H9 (cell line): ENCODE measurements at regions not wholly inside any gene's neighbourhood (a gene's known extent, or its start where the extent isn't known, plus 50 kb on each side); places are given as distances from the start of the nearest gene placed in this dataset.

Source experiments
- DNase-seq: peaks from one replicate; pipeline ENCODE4 v3.0.0-alpha.2; 2017
- H2AFZ ChIP-seq: one replicate; pipeline ENCODE4 v1.6.1; 2013; ENCODE audit warnings: mild to moderate bottlenecking, low read length, control low read depth, moderate library complexity
- H2AK5ac ChIP-seq: 2 replicates; pipeline ENCODE4 v1.6.1; 2013; ENCODE audit warnings: low read length, control low read depth, mixed read lengths; ENCODE audit not compliant: insufficient read length
- H2BK120ac ChIP-seq: one replicate; pipeline ENCODE4 v1.6.1; 2013; ENCODE audit warnings: low read depth, mild to moderate bottlenecking, low read length, control low read depth, inconsistent platforms; ENCODE audit not compliant: poor library complexity, severe bottlenecking
- H2BK12ac ChIP-seq: 2 replicates; pipeline ENCODE4 v1.6.1; 2013; ENCODE audit warnings: low read length, control low read depth, mixed read lengths, low read depth; ENCODE audit not compliant: insufficient read length
- H2BK15ac ChIP-seq: 2 replicates; pipeline ENCODE4 v1.6.1; 2013; ENCODE audit warnings: low read depth, low read length, control low read depth
- H2BK20ac ChIP-seq: one replicate; pipeline ENCODE4 v1.6.1; 2013; ENCODE audit warnings: low read depth, mild to moderate bottlenecking, low read length, control low read depth, inconsistent platforms; ENCODE audit not compliant: poor library complexity, severe bottlenecking
- H2BK5ac ChIP-seq: 2 replicates; pipeline ENCODE4 v1.6.1; 2013; ENCODE audit warnings: low read length, control low read depth, mixed read lengths; ENCODE audit not compliant: insufficient read length
- H3K14ac ChIP-seq: 2 replicates; pipeline ENCODE4 v1.6.1; 2013; ENCODE audit warnings: low read length, control low read depth; ENCODE audit not compliant: insufficient read depth
- H3K18ac ChIP-seq: 2 replicates; pipeline ENCODE4 v1.6.1; 2013; ENCODE audit warnings: low read depth, mild to moderate bottlenecking, mixed read lengths, low read length, control low read depth; ENCODE audit not compliant: insufficient read length
- H3K23ac ChIP-seq: 2 replicates; pipeline ENCODE4 v1.6.1; 2013; ENCODE audit warnings: low read length, control low read depth, mixed read lengths, low read depth; ENCODE audit not compliant: insufficient read length
- H3K23me2 ChIP-seq: 2 replicates; pipeline ENCODE4 v1.6.1; 2013; ENCODE audit warnings: low read depth, mild to moderate bottlenecking, mixed read lengths, low read length, control low read depth; ENCODE audit not compliant: insufficient read length, poor library complexity, severe bottlenecking
- H3K27ac ChIP-seq: 2 replicates; pipeline ENCODE4 v1.5.1; 2013; ENCODE audit warnings: low read length, control low read depth, mixed read lengths, low read depth; ENCODE audit not compliant: insufficient read length
- H3K27me3 ChIP-seq: 2 replicates; pipeline ENCODE4 v1.6.1; 2013; ENCODE audit warnings: low read length, control low read depth, inconsistent platforms; ENCODE audit not compliant: insufficient read depth
- H3K4ac ChIP-seq: 2 replicates; pipeline ENCODE4 v1.6.1; 2013; ENCODE audit warnings: low read depth, mild to moderate bottlenecking, control low read depth, inconsistent platforms, low read length, moderate library complexity
- H3K4me1 ChIP-seq: 2 replicates; pipeline ENCODE4 v1.6.1; 2013; ENCODE audit warnings: low read length, control low read depth, inconsistent platforms; ENCODE audit not compliant: insufficient read depth
- H3K4me2 ChIP-seq: 2 replicates; pipeline ENCODE4 v1.6.1; 2013; ENCODE audit warnings: low read length, control low read depth, mixed read lengths; ENCODE audit not compliant: insufficient read length, insufficient read depth
- H3K56ac ChIP-seq: 2 replicates; pipeline ENCODE4 v1.6.1; 2013; ENCODE audit warnings: low read depth, mild to moderate bottlenecking, mixed read lengths, low read length, control low read depth; ENCODE audit not compliant: insufficient read length
- H3K79me1 ChIP-seq: 2 replicates; pipeline ENCODE4 v1.6.1; 2013; ENCODE audit warnings: low read depth, mild to moderate bottlenecking, moderate library complexity, low read length, control low read depth, inconsistent platforms; ENCODE audit not compliant: insufficient read depth, poor library complexity, severe bottlenecking
- H3K79me2 ChIP-seq: 2 replicates; pipeline ENCODE4 v1.6.1; 2013; ENCODE audit warnings: low read length, control low read depth, inconsistent platforms; ENCODE audit not compliant: insufficient read depth
- H3K9ac ChIP-seq: 2 replicates; pipeline ENCODE4 v1.6.1; 2013; ENCODE audit warnings: low read length, control low read depth, mixed read lengths; ENCODE audit not compliant: insufficient read length; ENCODE audit errors: extremely low read depth
- H3K9me3 ChIP-seq: one replicate; pipeline ENCODE4 v1.6.1; 2013; ENCODE audit warnings: low read depth, low read length, inconsistent platforms; ENCODE audit not compliant: control insufficient read depth
- H3T11ph ChIP-seq: one replicate; pipeline ENCODE4 v1.6.1; 2013; ENCODE audit warnings: mild to moderate bottlenecking, low read length, control low read depth, inconsistent platforms
- H4K20me1 ChIP-seq: one replicate; pipeline ENCODE4 v1.6.1; 2013; ENCODE audit not compliant: control insufficient read depth, insufficient read length, insufficient read depth
- H4K5ac ChIP-seq: 2 replicates; pipeline ENCODE4 v1.6.1; 2013; ENCODE audit warnings: low read depth, mild to moderate bottlenecking, mixed read lengths, low read length, control low read depth; ENCODE audit not compliant: insufficient read length
- H4K8ac ChIP-seq: replicated peaks from 2 replicates; pipeline ENCODE4 v1.6.1; 2013; ENCODE audit warnings: low read length, control low read depth, mixed read lengths, low read depth; ENCODE audit not compliant: insufficient read length
- H4K91ac ChIP-seq: 2 replicates; pipeline ENCODE4 v1.6.1; 2013; ENCODE audit warnings: low read depth, mild to moderate bottlenecking, moderate library complexity, mixed read lengths, low read length, control low read depth; ENCODE audit not compliant: insufficient read length
- H3K27ac Mint-ChIP-seq, 3 experiments: 2 replicates in 2 of 3; 3 replicates in 1 of 3; pipeline ENCODE4 v1.8.0; 2020 to 2021; ENCODE audit warnings: mixed read lengths in 3 of 3, mild to moderate bottlenecking in 1 of 3, moderate library complexity in 1 of 3
- H3K27me3 Mint-ChIP-seq: 2 replicates; pipeline ENCODE4 v1.8.0; 2021; ENCODE audit warnings: low read depth, mild to moderate bottlenecking, moderate library complexity, mixed read lengths
- H3K36me3 Mint-ChIP-seq, 3 experiments: 2 replicates in 2 of 3; 3 replicates in 1 of 3; pipeline ENCODE4 v1.8.0; 2020 to 2021; ENCODE audit warnings: low read depth in 3 of 3, mixed read lengths in 3 of 3; ENCODE audit not compliant: insufficient read depth in 1 of 3
- H3K4me1 Mint-ChIP-seq, 2 experiments: 2 replicates each; pipeline ENCODE4 v1.8.0; 2020; ENCODE audit warnings: mixed read lengths in 2 of 2
- H3K4me3 Mint-ChIP-seq, 2 experiments: 2 replicates in 1 of 2; 3 replicates in 1 of 2; pipeline ENCODE4 v1.8.0; 2020 to 2021; ENCODE audit warnings: mild to moderate bottlenecking in 2 of 2, mixed read lengths in 2 of 2, moderate library complexity in 1 of 2
- H3K9me3 Mint-ChIP-seq, 2 experiments: 2 replicates in 1 of 2; 3 replicates in 1 of 2; pipeline ENCODE4 v1.8.0; 2020; ENCODE audit warnings: mild to moderate bottlenecking in 2 of 2, mixed read lengths in 2 of 2, moderate library complexity in 1 of 2
- WGBS: extraction: QIAGEN DNeasy Blood & Tissue Kit; methylation state at CpG from one replicate; pipeline ENCODE4 v1.1.7; 2013; ENCODE audit warnings: missing lambda C conversion rate, low lambda C conversion rate, mixed read lengths; ENCODE audit not compliant: insufficient read length; ENCODE audit errors: extremely low coverage; 5-methylcytosine and 5-hydroxymethylcytosine counted together
- TF ChIP-seq, protein P1 (sequence below): fragments of 200-600 bp; sonication (generic); conservative IDR thresholded peaks from 3 replicates; pipeline ENCODE4 v1.8.0; 2021; ENCODE audit warnings: antibody characterized with exemption, mild to moderate bottlenecking

DNA sequence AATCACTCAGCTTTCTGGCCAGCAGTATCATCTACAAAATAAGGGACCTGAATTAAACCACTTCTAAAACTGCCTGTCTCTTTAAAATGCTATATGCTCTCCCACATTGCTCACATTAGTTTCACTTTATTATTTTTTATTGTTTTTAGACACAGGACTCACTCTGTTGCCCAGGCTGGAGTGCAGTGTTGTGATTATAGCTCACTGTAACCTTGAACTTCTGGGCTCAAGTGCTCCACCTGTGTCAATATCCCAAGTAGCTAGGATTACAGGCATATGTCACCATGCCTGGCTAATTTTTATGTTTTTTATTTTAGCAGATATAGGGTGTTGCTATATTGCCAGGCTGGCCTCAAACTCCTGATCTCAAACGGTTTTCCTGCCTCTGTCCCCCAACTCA is 591.3 kb upstream of the ZNF804A start:
- Histone ChIP-seq H3K79me1 (no peaks in the 10 kb centered on the region), H3K27me3 (no peaks in the 10 kb centered on the region), H3K4ac (no peak overlapping the region), H2AK5ac (no peak overlapping the region), H4K91ac (no peak overlapping the region), H3K27ac (no peak overlapping the region), H2BK20ac (no peak overlapping the region), H3K23ac (no peak overlapping the region), H4K8ac (no peak overlapping the region), H3K79me2 (no peaks in the 10 kb centered on the region), H2BK120ac (no peak overlapping the region), H4K5ac (no peak overlapping the region), H3K18ac (no peak overlapping the region), H2BK5ac (no peak overlapping the region), H2BK12ac (no peak overlapping the region), H3K9ac (no peak overlapping the region), H3K4me2 (no peak overlapping the region), H3K4me1 (no peaks in the 10 kb centered on the region), H3K56ac (no peak overlapping the region), H3K9me3 (no peaks in the 10 kb centered on the region), H2BK15ac (no peak overlapping the region), H4K20me1 (no peaks in the 10 kb centered on the region), H3K23me2 (no peaks in the 10 kb centered on the region), H3K14ac (no peak overlapping the region), H3T11ph (no peak overlapping the region), H2AFZ (no peak overlapping the region)
- no peaks in the 10 kb centered on the region for H3K4me1 Mint-ChIP-seq
- H3K27ac Mint-ChIP-seq, result no peak overlapping the region
- TF ChIP-seq, protein P1, sequence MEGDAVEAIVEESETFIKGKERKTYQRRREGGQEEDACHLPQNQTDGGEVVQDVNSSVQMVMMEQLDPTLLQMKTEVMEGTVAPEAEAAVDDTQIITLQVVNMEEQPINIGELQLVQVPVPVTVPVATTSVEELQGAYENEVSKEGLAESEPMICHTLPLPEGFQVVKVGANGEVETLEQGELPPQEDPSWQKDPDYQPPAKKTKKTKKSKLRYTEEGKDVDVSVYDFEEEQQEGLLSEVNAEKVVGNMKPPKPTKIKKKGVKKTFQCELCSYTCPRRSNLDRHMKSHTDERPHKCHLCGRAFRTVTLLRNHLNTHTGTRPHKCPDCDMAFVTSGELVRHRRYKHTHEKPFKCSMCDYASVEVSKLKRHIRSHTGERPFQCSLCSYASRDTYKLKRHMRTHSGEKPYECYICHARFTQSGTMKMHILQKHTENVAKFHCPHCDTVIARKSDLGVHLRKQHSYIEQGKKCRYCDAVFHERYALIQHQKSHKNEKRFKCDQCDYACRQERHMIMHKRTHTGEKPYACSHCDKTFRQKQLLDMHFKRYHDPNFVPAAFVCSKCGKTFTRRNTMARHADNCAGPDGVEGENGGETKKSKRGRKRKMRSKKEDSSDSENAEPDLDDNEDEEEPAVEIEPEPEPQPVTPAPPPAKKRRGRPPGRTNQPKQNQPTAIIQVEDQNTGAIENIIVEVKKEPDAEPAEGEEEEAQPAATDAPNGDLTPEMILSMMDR, result no peak
- no peak for DNase-seq
- H3K27me3 Mint-ChIP-seq, result no peaks in the 10 kb centered on the region
- no CpG with 5 or more reads among the region's 1 CpG for WGBS
- no peaks in the 10 kb centered on the region for H3K9me3 Mint-ChIP-seq
- no peak overlapping the region for H3K4me3 Mint-ChIP-seq
- no peaks in the 10 kb centered on the region for H3K36me3 Mint-ChIP-seq
